ENCODE measurements at regions not wholly inside any gene's neighbourhood (a gene's known extent, or its start where the extent isn't known, plus 50 kb on each side); places are given as distances from the start of the nearest gene placed in this dataset.

- ATAC-seq: no peak
- TF ChIP-seq CSDC2 (CRISPR knock-in tag; IDR thresholded peaks at IDR 0.05) (no peak), ZC3H10 (CRISPR knock-in tag; IDR thresholded peaks at IDR 0.05) (no peak), BACH2 (CRISPR knock-in tag; IDR thresholded peaks at IDR 0.05; ENCODE audit: borderline replicate concordance) (no peak), ISL1 (CRISPR knock-in tag; IDR thresholded peaks at IDR 0.05) (no peak), TCF4 (CRISPR knock-in tag; IDR thresholded peaks at IDR 0.05; ENCODE audit: borderline replicate concordance) (no peak), RARB (CRISPR knock-in tag; IDR thresholded peaks at IDR 0.05) (no peak), OSR1 (CRISPR knock-in tag; IDR thresholded peaks at IDR 0.05) (no peak), POU6F1 (CRISPR knock-in tag; IDR thresholded peaks at IDR 0.05; ENCODE audit: borderline replicate concordance, low read depth) (no peak), CSRNP3 (CRISPR knock-in tag; IDR thresholded peaks at IDR 0.05) (no peak), SNAI2 (CRISPR knock-in tag; IDR thresholded peaks at IDR 0.05) (no peak), ESRRG (CRISPR knock-in tag; IDR thresholded peaks at IDR 0.05) (no peak), ZNF70 (CRISPR knock-in tag; IDR thresholded peaks at IDR 0.05) (no peak), ZFP3 (CRISPR knock-in tag; IDR thresholded peaks at IDR 0.05) (no peak), TOX (CRISPR knock-in tag; IDR thresholded peaks at IDR 0.05; ENCODE audit: borderline replicate concordance) (no peak), PPARA (CRISPR knock-in tag; IDR thresholded peaks at IDR 0.05; ENCODE audit: borderline replicate concordance) (no peak), CREB5 (CRISPR knock-in tag; IDR thresholded peaks at IDR 0.05; ENCODE audit: low read depth) (no peak), ZNF565 (CRISPR knock-in tag; conservative IDR thresholded peaks at IDR 0.05; ENCODE audit: low read depth) (no peak), ZNF8 (CRISPR knock-in tag; IDR thresholded peaks at IDR 0.05) (no peak), PATZ1 (CRISPR knock-in tag; IDR thresholded peaks at IDR 0.05; ENCODE audit: borderline replicate concordance) (no peak), ARNTL (CRISPR knock-in tag; IDR thresholded peaks at IDR 0.05; ENCODE audit: borderline replicate concordance, low read depth) (no peak)
These were observed 516.9 kb upstream of the SULF2 start for GRCh38 chr20:48302149-48302548.

- TF ChIP-seq ZNF8 (CRISPR knock-in tag; IDR thresholded peaks at IDR 0.05): no peak
- no peak for TF ChIP-seq TSHZ2 (CRISPR knock-in tag; IDR thresholded peaks at IDR 0.05)
- no peak for TF ChIP-seq BACH2 (CRISPR knock-in tag; IDR thresholded peaks at IDR 0.05; ENCODE audit: borderline replicate concordance)
- no peak for TF ChIP-seq ARNTL (CRISPR knock-in tag; IDR thresholded peaks at IDR 0.05; ENCODE audit: borderline replicate concordance, low read depth)
- TF ChIP-seq POU6F1 (CRISPR knock-in tag; IDR thresholded peaks at IDR 0.05; ENCODE audit: borderline replicate concordance, low read depth): no peak
- no peak for TF ChIP-seq ZFP3 (CRISPR knock-in tag; IDR thresholded peaks at IDR 0.05)
- no peak for ATAC-seq
These were observed 515.9 kb upstream of the SULF2 start for GRCh38 chr20:48301189-48301588.

Data from SK-N-SH treated with all-trans-retinoic acid at 6 μM for 48 hours (cell line).